ENCODE measurements at regions not wholly inside any gene's neighbourhood (a gene's known extent, or its start where the extent isn't known, plus 50 kb on each side); places are given as distances from the start of the nearest gene placed in this dataset.

- Histone ChIP-seq H3K9me3 (peaks cover 6% of the 10 kb centered on the region), H3K4me1 (no peaks in the 10 kb centered on the region), H3K36me3 (no peaks in the 10 kb centered on the region), H3K27me3 (ENCODE audit: low read depth) (no peaks in the 10 kb centered on the region), H3K27ac (no peak overlapping the region), H3K4me3 (no peak overlapping the region)
- intact Hi-C loops (cut with DNase I), result no loop called here
- ATAC-seq, result no peak
- no peak for DNase-seq
- no peak for TF ChIP-seq CTCF (IDR thresholded peaks at IDR 0.05)
Observed at GRCh38 chr1:218633238-218633988, 288.3 kb downstream of the TGFB2 start.

- peak; percentile 50 to 51 for ATAC-seq
- Histone ChIP-seq H3K27me3 (ENCODE audit: low read depth) (no peaks in the 10 kb centered on the region), H3K27ac (no peak overlapping the region), H3K36me3 (no peaks in the 10 kb centered on the region), H3K4me1 (no peaks in the 10 kb centered on the region), H3K4me3 (no peak overlapping the region), H3K9me3 (peaks cover 2% of the 10 kb centered on the region)
- intact Hi-C loops (cut with DNase I), result no loop called here
- no peak for DNase-seq
- TF ChIP-seq CTCF (IDR thresholded peaks at IDR 0.05), result no peak
Observed at GRCh38 chr1:218634212-218634611, 289.1 kb downstream of the TGFB2 start.

GRCh38 chr1:218636548-218636947 is 291.4 kb downstream of the TGFB2 start:
- Histone ChIP-seq H3K36me3 (no peaks in the 10 kb centered on the region), H3K27me3 (ENCODE audit: low read depth) (no peaks in the 10 kb centered on the region), H3K9me3 (no peaks in the 10 kb centered on the region), H3K4me3 (no peak overlapping the region), H3K4me1 (no peaks in the 10 kb centered on the region), H3K27ac (no peak overlapping the region)
- no peak for TF ChIP-seq CTCF (IDR thresholded peaks at IDR 0.05)
- ATAC-seq (no peak), DNase-seq (no peak)
- intact Hi-C loops (cut with DNase I), result no loop called here

GRCh38 chr1:218640173-218640572 is 295.0 kb downstream of the TGFB2 start:
- Histone ChIP-seq H3K36me3 (no peaks in the 10 kb centered on the region), H3K4me3 (no peak overlapping the region), H3K27me3 (ENCODE audit: low read depth) (no peaks in the 10 kb centered on the region), H3K9me3 (no peaks in the 10 kb centered on the region), H3K27ac (no peak overlapping the region), H3K4me1 (no peaks in the 10 kb centered on the region)
- no peak for TF ChIP-seq CTCF (IDR thresholded peaks at IDR 0.05)
- intact Hi-C loops (cut with DNase I), result no loop called here
- DNase-seq, result no peak
- ATAC-seq, result no peak

- Histone ChIP-seq H3K36me3 (no peaks in the 10 kb centered on the region), H3K27me3 (ENCODE audit: low read depth) (no peaks in the 10 kb centered on the region), H3K4me1 (no peaks in the 10 kb centered on the region), H3K9me3 (no peaks in the 10 kb centered on the region), H3K27ac (no peak overlapping the region), H3K4me3 (no peak overlapping the region)
- intact Hi-C loops (cut with DNase I), result no loop called here
- no peak for TF ChIP-seq CTCF (IDR thresholded peaks at IDR 0.05)
- peak in 1 of 2 donors; percentile 21 for ATAC-seq
- no peak for DNase-seq
Observed at GRCh38 chr1:218642033-218642948, 297.2 kb downstream of the TGFB2 start.

All from lower lobe of right lung (tissue), 2 donors.